Right lobe of liver (tissue), 6 donors: ENCODE measurements at regions not wholly inside any gene's neighbourhood (a gene's known extent, or its start where the extent isn't known, plus 50 kb on each side); places are given as distances from the start of the nearest gene placed in this dataset.

Source experiments
- ATAC-seq, 4 donors: fragments of 200-7000 bp; cut with Tn5 transposase; one replicate each; pipeline ENCODE4 v1.9.1; 2020; ENCODE audit warnings: mild to moderate bottlenecking in 4 of 4, moderate library complexity in 4 of 4
- DNase-seq, 3 donors: peaks; one replicate each; pipeline ENCODE4 v3.0.0-alpha.2; 2020
- H3K27ac ChIP-seq, 3 donors: fragments of 200-600 bp; one replicate each; pipeline ENCODE4 v1.8.0; 2022
- H3K27me3 ChIP-seq, 2 donors: fragments of 200-600 bp; one replicate each; pipeline ENCODE4 v1.8.0; 2022
- H3K36me3 ChIP-seq, 4 donors: fragments of 200-600 bp; sonication (generic) in 1 of 4; one replicate each; pipeline versions ENCODE4 v1.5.1 to v1.8.0; 2017 to 2022; ENCODE audit warnings: control low read depth in 1 of 4
- H3K4me1 ChIP-seq, 4 donors: fragments of 200-600 bp; sonication (generic) in 1 of 4; one replicate each; pipeline versions ENCODE4 v1.5.1 to v1.8.0; 2017 to 2022; ENCODE audit warnings: control low read depth in 1 of 4
- H3K4me3 ChIP-seq, 3 donors: fragments of 200-600 bp; one replicate each; pipeline ENCODE4 v1.8.0; 2022
- H3K9me3 ChIP-seq, 4 donors: fragments of 200-600 bp; sonication (generic) in 1 of 4; one replicate each; pipeline versions ENCODE4 v1.5.1 to v1.8.0; 2017 to 2022; ENCODE audit warnings: control low read depth in 1 of 4
- CTCF ChIP-seq, 4 donors: fragments of 200-600 bp in 3 of 4; fragments of 450-650 bp in 1 of 4; IDR thresholded peaks; one replicate each; pipeline versions ENCODE4 v1.5.1 to v1.8.0; 2016 to 2022; ENCODE audit warnings: antibody characterized with exemption in 4 of 4, mild to moderate bottlenecking in 2 of 4
- POLR2A ChIP-seq: fragments of 450-650 bp; IDR thresholded peaks from one replicate; pipeline ENCODE4 v1.6.1; 2017; ENCODE audit warnings: antibody characterized with exemption, mild to moderate bottlenecking
- WGBS: methylation state at CpG from one replicate; pipeline ENCODE4 v1.1.6; 2018; ENCODE audit warnings: low coverage, low lambda C conversion rate; ENCODE audit not compliant: insufficient coverage; ENCODE audit errors: missing lambda C conversion rate; 5-methylcytosine and 5-hydroxymethylcytosine counted together
- intact Hi-C, 2 donors: fragments of 100-400 bp; cut with DNase I; formaldehyde crosslinking; loops; one replicate each; pipeline versions ENCODE4 v1.11.2 to v1.14.1; 2022
- donor health status: DM: no; HTN: yes; CAD: no.
- donor health status: DM: no; HTN: no; CAD: no.
- donor health status: DM: no; HTN: no; CAD: no.
- donor health status: DM: no; HTN: yes; CAD: no.
- donor health status: DM: no; HTN: yes; CAD: no.

- H3K4me1 ChIP-seq: no peaks in the 10 kb centered on the region
- ATAC-seq: no peak
- H3K27ac ChIP-seq: no peak overlapping the region
- no peaks in the 10 kb centered on the region for H3K36me3 ChIP-seq
- 67% methylated on average over 7 of the region's 7 CpGs for WGBS
- H3K27me3 ChIP-seq: no peaks in the 10 kb centered on the region
- H3K4me3 ChIP-seq: no peak overlapping the region
- no peak for DNase-seq
- TF ChIP-seq POLR2A (no peak), CTCF (IDR thresholded peaks at IDR 0.05) (no peak)
- H3K9me3 ChIP-seq: no peaks in the 10 kb centered on the region
- intact Hi-C loops: no loop called here
These were observed 826.1 kb upstream of the CNTN5 start for GRCh38 chr11:98194611-98195010.

GRCh38 chr11:98195300-98195699 lies 825.4 kb upstream of the CNTN5 start:
- Histone ChIP-seq H3K4me1 (no peaks in the 10 kb centered on the region), H3K9me3 (no peaks in the 10 kb centered on the region), H3K36me3 (no peaks in the 10 kb centered on the region), H3K27me3 (no peaks in the 10 kb centered on the region), H3K4me3 (no peak overlapping the region), H3K27ac (no peak overlapping the region)
- TF ChIP-seq CTCF (IDR thresholded peaks at IDR 0.05) (no peak), POLR2A (no peak)
- intact Hi-C loops: no loop called here
- DNase-seq (no peak), ATAC-seq (no peak)
- WGBS: 33% methylated on average over 1 of the region's 1 CpG

- Histone ChIP-seq H3K9me3 (no peaks in the 10 kb centered on the region), H3K36me3 (no peaks in the 10 kb centered on the region), H3K4me3 (no peak overlapping the region), H3K4me1 (no peaks in the 10 kb centered on the region), H3K27me3 (no peaks in the 10 kb centered on the region), H3K27ac (no peak overlapping the region)
- no peak for TF ChIP-seq CTCF (IDR thresholded peaks at IDR 0.05)
- no peak for TF ChIP-seq POLR2A
- DNase-seq (no peak), ATAC-seq (no peak)
- WGBS: 100% methylated on average over 1 of the region's 8 CpGs
- intact Hi-C loops: no loop called here
These were observed 813.7 kb upstream of the CNTN5 start for GRCh38 chr11:98207086-98207485.

- no peaks in the 10 kb centered on the region for H3K9me3 ChIP-seq
- no peak for DNase-seq
- no peak overlapping the region for H3K4me3 ChIP-seq
- no peak for ATAC-seq
- no peaks in the 10 kb centered on the region for H3K4me1 ChIP-seq
- no peaks in the 10 kb centered on the region for H3K36me3 ChIP-seq
- WGBS: 15% methylated on average over 1 of the region's 1 CpG
- no peak for TF ChIP-seq POLR2A
- TF ChIP-seq CTCF (IDR thresholded peaks at IDR 0.05): no peak
- H3K27ac ChIP-seq: no peak overlapping the region
- intact Hi-C loops: no loop called here
- no peaks in the 10 kb centered on the region for H3K27me3 ChIP-seq
These were observed 793.5 kb upstream of the CNTN5 start for GRCh38 chr11:98227278-98227677.

GRCh38 chr11:98230678-98231077 lies 790.1 kb upstream of the CNTN5 start:
- Histone ChIP-seq H3K9me3 (no peaks in the 10 kb centered on the region), H3K36me3 (no peaks in the 10 kb centered on the region), H3K4me1 (no peaks in the 10 kb centered on the region), H3K27ac (no peak overlapping the region), H3K27me3 (no peaks in the 10 kb centered on the region), H3K4me3 (no peak overlapping the region)
- intact Hi-C loops: no loop called here
- ATAC-seq (no peak), DNase-seq (no peak)
- no peak for TF ChIP-seq POLR2A
- no peak for TF ChIP-seq CTCF (IDR thresholded peaks at IDR 0.05)
- WGBS: 58% methylated on average over 3 of the region's 3 CpGs
